ENCODE measurements at regions not wholly inside any gene's neighbourhood (a gene's known extent, or its start where the extent isn't known, plus 50 kb on each side); places are given as distances from the start of the nearest gene placed in this dataset.

DNA sequence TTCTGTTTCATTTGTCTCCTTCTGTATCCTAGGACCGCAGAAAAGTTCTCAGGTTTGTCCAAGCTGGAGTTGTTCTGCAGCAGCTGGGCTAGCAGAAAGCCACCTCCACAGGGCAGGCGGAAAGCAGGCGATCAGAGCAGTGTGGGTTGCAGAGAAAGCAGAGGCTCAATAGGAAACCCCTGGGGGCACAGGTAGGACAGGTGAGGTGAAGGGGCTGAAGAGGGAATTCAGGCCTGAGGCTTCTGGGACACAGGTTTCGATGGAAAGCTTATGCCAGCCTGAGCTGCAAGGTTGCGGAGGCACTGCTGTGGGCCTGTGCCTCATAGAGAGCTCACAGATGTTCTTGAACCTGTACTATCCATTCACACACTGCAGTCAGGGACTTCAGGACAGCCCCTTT is 194.9 kb upstream of the TPK1 start:
- H3K4me1 ChIP-seq (ENCODE audit: control insufficient read depth in 3 of 3, insufficient read depth in 2 of 3, low read depth in 1 of 3, low read length in 2 of 3), result no peaks in the 10 kb centered on the region
- H3K27me3 ChIP-seq (ENCODE audit: control insufficient read depth in 3 of 3, insufficient read depth in 3 of 3, low read length in 3 of 3), result no peaks in the 10 kb centered on the region
- no peak for DNase-seq
- no peak for FAIRE-seq
- H3K9me3 ChIP-seq (ENCODE audit: control insufficient read depth in 2 of 2, insufficient read depth in 1 of 2, low read depth in 1 of 2, low read length in 1 of 2), result peaks cover 0 to 4% of the 10 kb centered on the region in 2 donors
- no peak overlapping the region for H3K4me3 ChIP-seq (ENCODE audit: low read depth in 1 of 3, low read length in 3 of 3)
- no peaks in the 10 kb centered on the region for H3K36me3 ChIP-seq (ENCODE audit: control insufficient read depth in 3 of 3, insufficient read depth in 2 of 3, low read depth in 1 of 3, low read length in 3 of 3)
- no peak overlapping the region for H3K27ac ChIP-seq (ENCODE audit: low read depth in 1 of 3, low read length in 2 of 3)
- 86 to 95% (median 92%) methylated on average over 5 of the region's 5 CpGs for WGBS, 3 donors

DNA sequence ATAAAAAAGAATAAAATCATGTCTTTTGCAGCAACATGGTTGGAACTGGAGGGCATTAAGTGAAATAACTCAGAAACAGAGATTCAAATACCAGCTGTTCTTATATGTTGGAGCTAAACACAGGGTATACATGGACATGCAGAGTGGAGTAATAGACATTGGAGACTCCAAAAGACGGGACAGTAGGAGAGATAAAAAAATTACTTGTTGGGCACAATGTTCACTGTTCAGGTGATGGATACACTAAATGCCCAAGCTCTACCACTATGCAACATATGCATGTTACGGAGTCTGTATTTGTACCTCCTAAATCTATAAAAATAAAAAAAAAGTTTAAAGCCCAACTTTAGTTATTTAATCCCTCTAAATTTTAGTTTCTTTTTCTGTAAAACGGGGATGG is 184.6 kb upstream of the TPK1 start:
- WGBS, 3 donors, result 79 to 88% (median 86%) methylated on average over 3 of the region's 3 CpGs
- Histone ChIP-seq H3K9me3 (ENCODE audit: control insufficient read depth in 2 of 2, insufficient read depth in 1 of 2, low read depth in 1 of 2, low read length in 1 of 2) (no peaks in the 10 kb centered on the region), H3K4me3 (ENCODE audit: low read depth in 1 of 3, low read length in 3 of 3) (no peak overlapping the region), H3K36me3 (ENCODE audit: control insufficient read depth in 3 of 3, insufficient read depth in 2 of 3, low read depth in 1 of 3, low read length in 3 of 3) (no peaks in the 10 kb centered on the region), H3K27ac (ENCODE audit: low read depth in 1 of 3, low read length in 2 of 3) (no peak overlapping the region), H3K27me3 (ENCODE audit: control insufficient read depth in 3 of 3, insufficient read depth in 3 of 3, low read length in 3 of 3) (no peaks in the 10 kb centered on the region), H3K4me1 (ENCODE audit: control insufficient read depth in 3 of 3, insufficient read depth in 2 of 3, low read depth in 1 of 3, low read length in 2 of 3) (no peaks in the 10 kb centered on the region)
- DNase-seq (no peak), FAIRE-seq (no peak)

DNA sequence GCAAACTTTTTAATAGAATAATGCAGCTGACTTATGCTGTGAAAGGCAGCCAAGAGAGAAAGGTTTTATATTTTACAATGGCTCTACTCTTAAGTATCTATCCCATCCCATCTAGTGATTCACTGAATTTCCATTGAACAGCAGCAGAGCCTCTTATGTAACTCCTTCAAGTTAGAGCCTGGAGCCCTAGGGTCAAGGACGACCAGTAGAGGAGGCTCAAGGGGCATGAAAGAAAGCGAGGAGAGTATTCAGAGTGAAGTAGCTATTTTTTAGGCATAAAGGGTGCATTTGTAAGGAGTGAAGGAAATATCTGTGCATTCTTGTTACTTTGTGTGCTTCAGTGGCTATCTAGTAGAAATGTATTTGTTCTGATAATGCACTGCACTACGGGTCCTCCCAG is 180.2 kb upstream of the TPK1 start:
- 59 to 75% (median 62%) methylated on average over 3 of the region's 3 CpGs for WGBS, 3 donors
- DNase-seq, result no peak
- H3K27ac ChIP-seq (ENCODE audit: low read depth in 1 of 3, low read length in 2 of 3), result no peak overlapping the region
- H3K9me3 ChIP-seq (ENCODE audit: control insufficient read depth in 2 of 2, insufficient read depth in 1 of 2, low read depth in 1 of 2, low read length in 1 of 2), result no peaks in the 10 kb centered on the region
- FAIRE-seq, result no peak
- no peak overlapping the region for H3K4me3 ChIP-seq (ENCODE audit: low read depth in 1 of 3, low read length in 3 of 3)
- no peaks in the 10 kb centered on the region for H3K4me1 ChIP-seq (ENCODE audit: control insufficient read depth in 3 of 3, insufficient read depth in 2 of 3, low read depth in 1 of 3, low read length in 2 of 3)
- no peaks in the 10 kb centered on the region for H3K27me3 ChIP-seq (ENCODE audit: control insufficient read depth in 3 of 3, insufficient read depth in 3 of 3, low read length in 3 of 3)
- H3K36me3 ChIP-seq (ENCODE audit: control insufficient read depth in 3 of 3, insufficient read depth in 2 of 3, low read depth in 1 of 3, low read length in 3 of 3), result no peaks in the 10 kb centered on the region

DNA sequence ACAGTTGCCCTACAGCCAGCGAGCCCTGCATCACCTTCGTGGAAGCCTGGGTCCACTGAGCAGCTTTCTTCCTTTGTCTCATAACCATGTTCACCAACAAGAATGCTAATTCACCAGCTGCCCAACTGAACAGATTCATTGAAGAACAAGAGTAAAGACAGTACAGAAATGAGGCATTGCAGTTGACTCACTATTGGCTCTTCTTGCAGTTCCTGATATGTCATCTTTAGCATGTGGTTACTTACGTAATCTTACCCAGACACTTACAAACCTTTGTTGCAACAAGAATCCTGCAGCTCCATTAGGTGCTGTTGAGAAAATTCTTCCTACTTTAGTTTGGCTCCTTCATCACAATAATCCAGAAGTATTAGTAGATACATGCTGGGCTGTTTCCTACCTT is 174.0 kb upstream of the TPK1 start:
- Histone ChIP-seq H3K27ac (ENCODE audit: low read depth in 1 of 3, low read length in 2 of 3) (no peak overlapping the region), H3K27me3 (ENCODE audit: control insufficient read depth in 3 of 3, insufficient read depth in 3 of 3, low read length in 3 of 3) (no peaks in the 10 kb centered on the region), H3K36me3 (ENCODE audit: control insufficient read depth in 3 of 3, insufficient read depth in 2 of 3, low read depth in 1 of 3, low read length in 3 of 3) (no peaks in the 10 kb centered on the region), H3K4me3 (ENCODE audit: low read depth in 1 of 3, low read length in 3 of 3) (no peak overlapping the region), H3K4me1 (ENCODE audit: control insufficient read depth in 3 of 3, insufficient read depth in 2 of 3, low read depth in 1 of 3, low read length in 2 of 3) (no peaks in the 10 kb centered on the region), H3K9me3 (ENCODE audit: control insufficient read depth in 2 of 2, insufficient read depth in 1 of 2, low read depth in 1 of 2, low read length in 1 of 2) (no peaks in the 10 kb centered on the region)
- WGBS, 3 donors, result 86 to 92% (median 88%) methylated on average over 3 of the region's 3 CpGs
- FAIRE-seq (no peak), DNase-seq (no peak)

DNA sequence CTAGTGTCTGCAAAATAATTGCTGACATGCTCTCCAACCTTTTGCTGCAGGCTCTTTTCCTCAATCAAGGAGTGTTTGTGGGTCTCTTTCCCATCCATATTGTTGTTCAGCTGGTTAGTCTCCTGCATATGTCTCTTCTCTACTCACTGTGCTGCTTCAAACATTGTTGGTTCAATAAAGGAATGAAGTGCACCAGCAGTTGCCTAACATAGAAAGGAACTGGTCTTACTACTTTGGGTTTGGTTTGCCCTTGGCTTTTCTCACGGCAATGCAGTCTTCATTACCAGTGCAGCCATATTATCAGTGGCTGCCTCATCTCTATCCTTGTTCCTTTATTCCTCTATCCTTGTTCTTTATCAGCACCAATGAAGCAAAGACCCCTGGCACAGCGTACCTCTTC is 169.7 kb upstream of the TPK1 start:
- H3K36me3 ChIP-seq (ENCODE audit: control insufficient read depth in 3 of 3, insufficient read depth in 2 of 3, low read depth in 1 of 3, low read length in 3 of 3), result no peaks in the 10 kb centered on the region
- H3K4me3 ChIP-seq (ENCODE audit: low read depth in 1 of 3, low read length in 3 of 3), result no peak overlapping the region
- FAIRE-seq (no peak), DNase-seq (no peak)
- peaks cover 0 to 15% of the 10 kb centered on the region in 2 donors for H3K9me3 ChIP-seq (ENCODE audit: control insufficient read depth in 2 of 2, insufficient read depth in 1 of 2, low read depth in 1 of 2, low read length in 1 of 2)
- no peaks in the 10 kb centered on the region for H3K4me1 ChIP-seq (ENCODE audit: control insufficient read depth in 3 of 3, insufficient read depth in 2 of 3, low read depth in 1 of 3, low read length in 2 of 3)
- H3K27me3 ChIP-seq (ENCODE audit: control insufficient read depth in 3 of 3, insufficient read depth in 3 of 3, low read length in 3 of 3), result no peaks in the 10 kb centered on the region
- WGBS, 3 donors, result 71 to 91% (median 83%) methylated on average over 2 of the region's 2 CpGs
- H3K27ac ChIP-seq (ENCODE audit: low read depth in 1 of 3, low read length in 2 of 3), result no peak overlapping the region

DNA sequence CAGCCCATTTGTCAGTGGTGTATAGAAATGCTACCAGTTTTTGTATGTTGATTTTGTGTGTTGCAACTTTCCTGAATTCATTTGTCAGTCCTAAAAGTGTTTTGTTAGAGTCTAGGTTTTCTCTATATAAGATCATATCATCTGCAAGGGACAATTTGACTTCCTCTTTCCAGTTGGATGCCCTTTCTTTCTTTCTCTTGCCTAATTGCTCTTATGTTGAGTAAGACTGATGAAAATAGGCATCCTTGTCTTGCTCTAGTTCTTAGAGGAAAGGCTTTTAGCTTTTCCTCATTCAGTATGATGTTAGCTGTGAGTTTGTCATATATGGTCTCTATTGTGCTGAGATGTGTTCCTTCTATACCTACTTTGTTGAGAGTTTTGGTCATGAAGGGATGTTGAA is 161.7 kb upstream of the TPK1 start:
- Histone ChIP-seq H3K27ac (ENCODE audit: low read depth in 1 of 3, low read length in 2 of 3) (no peak overlapping the region), H3K4me3 (ENCODE audit: low read depth in 1 of 3, low read length in 3 of 3) (no peak overlapping the region), H3K4me1 (ENCODE audit: control insufficient read depth in 3 of 3, insufficient read depth in 2 of 3, low read depth in 1 of 3, low read length in 2 of 3) (no peaks in the 10 kb centered on the region), H3K9me3 (ENCODE audit: control insufficient read depth in 2 of 2, insufficient read depth in 1 of 2, low read depth in 1 of 2, low read length in 1 of 2) (peaks cover 0 to 20% of the 10 kb centered on the region in 2 donors), H3K36me3 (ENCODE audit: control insufficient read depth in 3 of 3, insufficient read depth in 2 of 3, low read depth in 1 of 3, low read length in 3 of 3) (no peaks in the 10 kb centered on the region), H3K27me3 (ENCODE audit: control insufficient read depth in 3 of 3, insufficient read depth in 3 of 3, low read length in 3 of 3) (no peaks in the 10 kb centered on the region)
- no peak for DNase-seq
- no peak for FAIRE-seq

DNA sequence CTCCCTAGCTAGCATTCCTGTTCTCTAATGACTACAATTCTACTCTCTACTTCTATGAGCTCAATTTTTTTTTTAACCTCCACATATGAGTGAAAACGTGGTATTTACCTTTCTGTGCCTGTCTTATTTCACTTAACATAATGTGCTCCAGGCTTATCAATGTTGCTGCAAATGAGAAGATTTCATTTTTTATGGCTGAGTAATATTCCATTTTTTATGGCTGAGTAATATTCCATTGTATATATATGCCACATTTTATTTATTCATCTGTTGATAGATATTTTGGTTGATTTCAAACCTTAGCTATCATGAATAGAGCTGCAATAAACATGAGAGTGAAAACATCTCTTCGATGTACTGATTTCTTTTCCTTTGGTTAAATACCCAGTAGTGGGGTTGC is 159.6 kb upstream of the TPK1 start:
- no peaks in the 10 kb centered on the region for H3K4me1 ChIP-seq (ENCODE audit: control insufficient read depth in 3 of 3, insufficient read depth in 2 of 3, low read depth in 1 of 3, low read length in 2 of 3)
- no peaks in the 10 kb centered on the region for H3K36me3 ChIP-seq (ENCODE audit: control insufficient read depth in 3 of 3, insufficient read depth in 2 of 3, low read depth in 1 of 3, low read length in 3 of 3)
- H3K27me3 ChIP-seq (ENCODE audit: control insufficient read depth in 3 of 3, insufficient read depth in 3 of 3, low read length in 3 of 3), result no peaks in the 10 kb centered on the region
- no peak for FAIRE-seq
- no peak overlapping the region for H3K4me3 ChIP-seq (ENCODE audit: low read depth in 1 of 3, low read length in 3 of 3)
- no peak for DNase-seq
- no peak overlapping the region for H3K27ac ChIP-seq (ENCODE audit: low read depth in 1 of 3, low read length in 2 of 3)
- 69 to 79% (median 75%) methylated on average over 2 of the region's 2 CpGs for WGBS, 3 donors
- H3K9me3 ChIP-seq (ENCODE audit: control insufficient read depth in 2 of 2, insufficient read depth in 1 of 2, low read depth in 1 of 2, low read length in 1 of 2), result peaks cover 0 to 5% of the 10 kb centered on the region in 2 donors

DNA sequence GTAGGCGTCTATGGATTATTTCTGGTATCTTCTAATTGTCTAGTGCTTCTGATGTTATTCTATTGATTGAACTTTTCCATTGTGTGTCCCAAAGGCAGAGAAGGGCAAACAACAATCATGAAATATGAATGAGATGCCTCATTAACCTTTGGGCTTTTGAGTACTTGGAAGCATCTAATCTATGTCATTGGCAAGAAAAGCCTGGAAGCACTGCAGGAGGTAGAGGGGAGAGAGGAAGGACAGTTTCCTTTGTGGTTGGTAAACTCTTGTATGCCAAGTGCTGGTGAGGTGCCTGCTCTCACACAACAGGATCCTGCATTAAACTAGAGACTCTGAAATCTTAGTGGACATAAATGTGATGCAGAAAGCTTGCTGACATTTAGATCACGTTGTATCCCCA is 155.2 kb upstream of the TPK1 start:
- no peaks in the 10 kb centered on the region for H3K27me3 ChIP-seq (ENCODE audit: control insufficient read depth in 3 of 3, insufficient read depth in 3 of 3, low read length in 3 of 3)
- H3K36me3 ChIP-seq (ENCODE audit: control insufficient read depth in 3 of 3, insufficient read depth in 2 of 3, low read depth in 1 of 3, low read length in 3 of 3), result no peaks in the 10 kb centered on the region
- H3K4me3 ChIP-seq (ENCODE audit: low read depth in 1 of 3, low read length in 3 of 3), result no peak overlapping the region
- DNase-seq, result no peak
- FAIRE-seq, result no peak
- H3K4me1 ChIP-seq (ENCODE audit: control insufficient read depth in 3 of 3, insufficient read depth in 2 of 3, low read depth in 1 of 3, low read length in 2 of 3), result no peaks in the 10 kb centered on the region
- WGBS, 3 donors, result 39 to 65% (median 49%) methylated on average over 2 of the region's 2 CpGs
- no peak overlapping the region for H3K27ac ChIP-seq (ENCODE audit: low read depth in 1 of 3, low read length in 2 of 3)
- no peaks in the 10 kb centered on the region for H3K9me3 ChIP-seq (ENCODE audit: control insufficient read depth in 2 of 2, insufficient read depth in 1 of 2, low read depth in 1 of 2, low read length in 1 of 2)

DNA sequence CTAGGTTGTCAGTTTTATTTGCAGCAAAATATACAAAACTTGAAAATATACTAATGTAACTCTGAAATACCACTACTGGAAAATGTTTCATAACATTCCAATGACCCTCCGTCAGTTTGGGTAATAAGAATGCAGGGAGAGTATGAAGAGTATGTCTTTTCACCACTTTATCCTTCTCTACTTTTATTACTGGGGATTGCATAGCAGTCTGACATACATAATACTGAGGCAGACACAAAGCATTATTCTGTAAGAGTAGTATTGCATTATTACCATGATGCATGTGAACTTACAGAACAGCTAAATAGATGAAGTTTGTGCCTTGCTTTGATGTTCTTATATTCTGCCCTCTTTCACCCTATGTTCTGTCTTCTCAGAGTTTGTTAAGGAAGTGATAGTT is 151.8 kb upstream of the TPK1 start:
- Histone ChIP-seq H3K4me3 (ENCODE audit: low read depth in 1 of 3, low read length in 3 of 3) (no peak overlapping the region), H3K27me3 (ENCODE audit: control insufficient read depth in 3 of 3, insufficient read depth in 3 of 3, low read length in 3 of 3) (no peaks in the 10 kb centered on the region), H3K27ac (ENCODE audit: low read depth in 1 of 3, low read length in 2 of 3) (no peak overlapping the region), H3K4me1 (ENCODE audit: control insufficient read depth in 3 of 3, insufficient read depth in 2 of 3, low read depth in 1 of 3, low read length in 2 of 3) (no peaks in the 10 kb centered on the region), H3K9me3 (ENCODE audit: control insufficient read depth in 2 of 2, insufficient read depth in 1 of 2, low read depth in 1 of 2, low read length in 1 of 2) (no peaks in the 10 kb centered on the region), H3K36me3 (ENCODE audit: control insufficient read depth in 3 of 3, insufficient read depth in 2 of 3, low read depth in 1 of 3, low read length in 3 of 3) (no peaks in the 10 kb centered on the region)
- 85 to 96% (median 93%) methylated on average over 1 of the region's 1 CpG for WGBS, 3 donors
- FAIRE-seq (no peak), DNase-seq (no peak)

All from small intestine (tissue), 7 donors.